ENCODE measurements at regions not wholly inside any gene's neighbourhood (a gene's known extent, or its start where the extent isn't known, plus 50 kb on each side); places are given as distances from the start of the nearest gene placed in this dataset.

GRCh38 chr12:83196694-83197350 is 510.1 kb downstream of the TMTC2 start:
- TF ChIP-seq HOXD13 (CRISPR knock-in tag; IDR thresholded peaks at IDR 0.05; ENCODE audit: borderline replicate concordance) (no peak), ZNF335 (tag by site-specific recombination; conservative IDR thresholded peaks at IDR 0.05) (no peak), BCL6B (tag by site-specific recombination; IDR thresholded peaks at IDR 0.05) (no peak)
- TF ChIP-seq, protein P1, sequence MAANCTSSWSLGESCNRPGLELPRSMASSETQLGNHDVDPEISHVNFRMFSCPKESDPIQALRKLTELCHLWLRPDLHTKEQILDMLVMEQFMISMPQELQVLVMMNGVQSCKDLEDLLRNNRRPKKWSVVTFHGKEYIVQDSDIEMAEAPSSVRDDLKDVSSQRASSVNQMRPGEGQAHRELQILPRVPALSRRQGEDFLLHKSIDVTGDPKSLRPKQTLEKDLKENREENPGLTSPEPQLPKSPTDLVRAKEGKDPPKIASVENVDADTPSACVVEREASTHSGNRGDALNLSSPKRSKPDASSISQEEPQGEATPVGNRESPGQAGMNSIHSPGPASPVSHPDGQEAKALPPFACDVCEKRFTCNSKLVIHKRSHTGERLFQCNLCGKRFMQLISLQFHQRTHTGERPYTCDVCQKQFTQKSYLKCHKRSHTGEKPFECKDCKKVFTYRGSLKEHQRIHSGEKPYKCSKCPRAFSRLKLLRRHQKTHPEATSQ (tag by site-specific recombination; IDR thresholded peaks at IDR 0.05): no peak
- TF ChIP-seq, protein P2, sequence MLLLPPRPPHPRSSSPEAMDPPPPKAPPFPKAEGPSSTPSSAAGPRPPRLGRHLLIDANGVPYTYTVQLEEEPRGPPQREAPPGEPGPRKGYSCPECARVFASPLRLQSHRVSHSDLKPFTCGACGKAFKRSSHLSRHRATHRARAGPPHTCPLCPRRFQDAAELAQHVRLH (tag by site-specific recombination; IDR thresholded peaks at IDR 0.05): no peak
- TF ChIP-seq, protein P3, sequence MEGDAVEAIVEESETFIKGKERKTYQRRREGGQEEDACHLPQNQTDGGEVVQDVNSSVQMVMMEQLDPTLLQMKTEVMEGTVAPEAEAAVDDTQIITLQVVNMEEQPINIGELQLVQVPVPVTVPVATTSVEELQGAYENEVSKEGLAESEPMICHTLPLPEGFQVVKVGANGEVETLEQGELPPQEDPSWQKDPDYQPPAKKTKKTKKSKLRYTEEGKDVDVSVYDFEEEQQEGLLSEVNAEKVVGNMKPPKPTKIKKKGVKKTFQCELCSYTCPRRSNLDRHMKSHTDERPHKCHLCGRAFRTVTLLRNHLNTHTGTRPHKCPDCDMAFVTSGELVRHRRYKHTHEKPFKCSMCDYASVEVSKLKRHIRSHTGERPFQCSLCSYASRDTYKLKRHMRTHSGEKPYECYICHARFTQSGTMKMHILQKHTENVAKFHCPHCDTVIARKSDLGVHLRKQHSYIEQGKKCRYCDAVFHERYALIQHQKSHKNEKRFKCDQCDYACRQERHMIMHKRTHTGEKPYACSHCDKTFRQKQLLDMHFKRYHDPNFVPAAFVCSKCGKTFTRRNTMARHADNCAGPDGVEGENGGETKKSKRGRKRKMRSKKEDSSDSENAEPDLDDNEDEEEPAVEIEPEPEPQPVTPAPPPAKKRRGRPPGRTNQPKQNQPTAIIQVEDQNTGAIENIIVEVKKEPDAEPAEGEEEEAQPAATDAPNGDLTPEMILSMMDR (tag by site-specific recombination; IDR thresholded peaks at IDR 0.05): no peak
